Activated CD8-positive, alpha-beta T cell treated with anti-CD3 and anti-CD28 coated beads for 36 hours (primary cell): ENCODE measurements at regions not wholly inside any gene's neighbourhood (a gene's known extent, or its start where the extent isn't known, plus 50 kb on each side); places are given as distances from the start of the nearest gene placed in this dataset.
A peak's percentile ranks its signal among the peaks of the same experiment; 100 is the strongest.

ENCODE experiments used
- ATAC-seq: fragments of 200-7000 bp; cut with Tn5 transposase; one replicate; pipeline ENCODE4 v1.10.0; 2021; ENCODE audit warnings: mild to moderate bottlenecking, moderate library complexity
- CTCF ChIA-PET: fragments of 350-600 bp; sonication (Branson Sonifier 250); formaldehyde crosslinking; loops from one replicate; lab custom pipeline; 2021; ENCODE audit warnings: antibody characterized with exemption; lab: Charles Lee
- POLR2A ChIA-PET: fragments of 350-600 bp; sonication (Branson Sonifier 250); formaldehyde crosslinking; loops from one replicate; lab custom pipeline; 2021; ENCODE audit warnings: antibody characterized with exemption; lab: Charles Lee
- DNase-seq: peaks from one replicate; pipeline ENCODE4 v3.0.0-alpha.2; 2020
- H3K27ac Mint-ChIP-seq: one replicate; pipeline ENCODE4 v1.8.0; 2021; ENCODE audit warnings: mild to moderate bottlenecking, mixed read lengths
- H3K27me3 Mint-ChIP-seq: one replicate; pipeline ENCODE4 v1.8.0; 2021; ENCODE audit warnings: mixed read lengths
- H3K36me3 Mint-ChIP-seq: one replicate; pipeline ENCODE4 v1.8.0; 2021; ENCODE audit warnings: low read depth, mixed read lengths
- H3K4me1 Mint-ChIP-seq: one replicate; pipeline ENCODE4 v1.8.0; 2021; ENCODE audit warnings: low read depth, mixed read lengths
- H3K4me3 Mint-ChIP-seq: one replicate; pipeline ENCODE4 v1.8.0; 2021; ENCODE audit warnings: mild to moderate bottlenecking, moderate library complexity, mixed read lengths
- H3K9me3 Mint-ChIP-seq: one replicate; pipeline ENCODE4 v1.8.0; 2021; ENCODE audit warnings: mixed read lengths
- intact Hi-C: fragments of 100-400 bp; cut with micrococcal nuclease; formaldehyde crosslinking; loops from one replicate; pipeline ENCODE4 v1.10.0; 2022
- TF ChIP-seq, protein P1 (sequence below): fragments of 200-600 bp; IDR thresholded peaks from one replicate; pipeline ENCODE4 v1.8.0; 2022; ENCODE audit warnings: antibody characterized with exemption, mild to moderate bottlenecking

DNA sequence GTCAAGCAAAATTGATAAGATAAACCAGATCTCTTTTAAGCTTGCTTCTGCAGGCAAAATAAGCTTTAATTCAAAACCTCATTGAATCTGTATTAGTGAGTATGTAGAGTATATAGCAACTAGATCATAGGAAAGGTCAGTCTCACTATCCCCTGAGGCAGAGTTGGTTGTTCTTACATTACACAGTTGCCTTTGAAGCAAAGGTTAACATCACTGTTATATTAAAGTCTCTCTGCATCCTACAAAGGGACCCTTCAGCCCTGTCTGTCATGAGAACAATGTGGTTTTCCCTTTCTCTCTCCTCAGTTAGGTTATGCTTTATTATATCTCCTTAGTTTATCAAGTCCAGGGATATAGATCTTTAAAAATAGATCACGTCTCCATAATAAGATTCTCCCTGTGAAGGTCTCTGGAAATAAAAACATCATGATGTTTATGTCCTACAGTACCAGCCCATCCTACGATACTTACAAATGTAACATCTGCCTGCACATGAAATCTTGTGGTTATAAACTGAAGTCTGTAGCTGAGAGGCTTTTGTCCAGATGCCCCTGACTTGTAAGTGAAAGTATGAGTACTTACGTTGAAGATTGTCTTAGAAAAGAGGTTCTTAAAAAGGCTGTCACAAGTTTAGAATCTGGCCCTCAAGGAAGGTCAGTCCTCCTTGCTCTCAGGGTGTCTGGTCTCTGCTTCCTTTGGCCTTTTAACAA lies 103.6 kb downstream of the VIP start:
- Mint-ChIP-seq H3K9me3 (no peaks in the 10 kb centered on the region), H3K27me3 (peaks cover 11% of the 10 kb centered on the region), H3K36me3 (no peaks in the 10 kb centered on the region), H3K27ac (no peak overlapping the region), H3K4me3 (no peak overlapping the region), H3K4me1 (peaks cover 4% of the 10 kb centered on the region)
- POLR2A ChIA-PET, result no interaction called here
- no peak for DNase-seq
- intact Hi-C loops, result no loop called here
- TF ChIP-seq, protein P1, sequence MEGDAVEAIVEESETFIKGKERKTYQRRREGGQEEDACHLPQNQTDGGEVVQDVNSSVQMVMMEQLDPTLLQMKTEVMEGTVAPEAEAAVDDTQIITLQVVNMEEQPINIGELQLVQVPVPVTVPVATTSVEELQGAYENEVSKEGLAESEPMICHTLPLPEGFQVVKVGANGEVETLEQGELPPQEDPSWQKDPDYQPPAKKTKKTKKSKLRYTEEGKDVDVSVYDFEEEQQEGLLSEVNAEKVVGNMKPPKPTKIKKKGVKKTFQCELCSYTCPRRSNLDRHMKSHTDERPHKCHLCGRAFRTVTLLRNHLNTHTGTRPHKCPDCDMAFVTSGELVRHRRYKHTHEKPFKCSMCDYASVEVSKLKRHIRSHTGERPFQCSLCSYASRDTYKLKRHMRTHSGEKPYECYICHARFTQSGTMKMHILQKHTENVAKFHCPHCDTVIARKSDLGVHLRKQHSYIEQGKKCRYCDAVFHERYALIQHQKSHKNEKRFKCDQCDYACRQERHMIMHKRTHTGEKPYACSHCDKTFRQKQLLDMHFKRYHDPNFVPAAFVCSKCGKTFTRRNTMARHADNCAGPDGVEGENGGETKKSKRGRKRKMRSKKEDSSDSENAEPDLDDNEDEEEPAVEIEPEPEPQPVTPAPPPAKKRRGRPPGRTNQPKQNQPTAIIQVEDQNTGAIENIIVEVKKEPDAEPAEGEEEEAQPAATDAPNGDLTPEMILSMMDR, result no peak
- no peak for ATAC-seq
- CTCF ChIA-PET, result no interaction called here

DNA sequence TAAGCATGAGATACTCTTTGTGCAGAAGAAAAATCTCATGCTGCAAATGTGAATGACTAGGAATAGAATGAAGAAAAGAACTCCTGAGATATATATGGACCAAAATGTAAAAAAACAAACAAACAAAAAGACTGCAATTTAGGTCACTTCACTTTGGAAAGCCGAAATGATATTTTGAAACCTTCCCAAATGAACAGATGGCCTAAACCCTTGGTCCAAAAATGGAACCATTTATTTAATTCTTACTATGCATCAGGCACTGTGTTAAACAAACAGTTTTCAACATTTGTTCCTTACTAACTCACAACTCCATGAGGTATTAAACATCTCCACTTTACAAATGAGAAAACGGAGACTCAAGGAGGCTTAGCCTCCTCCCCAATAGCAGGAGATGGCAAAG lies 107.5 kb downstream of the VIP start:
- intact Hi-C loops, result no loop called here
- peaks cover 15% of the 10 kb centered on the region for H3K27me3 Mint-ChIP-seq
- no peak for DNase-seq
- H3K4me1 Mint-ChIP-seq, result peaks cover 5% of the 10 kb centered on the region
- ATAC-seq, result no peak
- TF ChIP-seq, protein P1, result no peak
- H3K4me3 Mint-ChIP-seq, result no peak overlapping the region
- H3K27ac Mint-ChIP-seq, result no peak overlapping the region
- ChIA-PET CTCF (no interaction called here), POLR2A (no interaction called here)
- no peaks in the 10 kb centered on the region for H3K9me3 Mint-ChIP-seq
- no peaks in the 10 kb centered on the region for H3K36me3 Mint-ChIP-seq

DNA sequence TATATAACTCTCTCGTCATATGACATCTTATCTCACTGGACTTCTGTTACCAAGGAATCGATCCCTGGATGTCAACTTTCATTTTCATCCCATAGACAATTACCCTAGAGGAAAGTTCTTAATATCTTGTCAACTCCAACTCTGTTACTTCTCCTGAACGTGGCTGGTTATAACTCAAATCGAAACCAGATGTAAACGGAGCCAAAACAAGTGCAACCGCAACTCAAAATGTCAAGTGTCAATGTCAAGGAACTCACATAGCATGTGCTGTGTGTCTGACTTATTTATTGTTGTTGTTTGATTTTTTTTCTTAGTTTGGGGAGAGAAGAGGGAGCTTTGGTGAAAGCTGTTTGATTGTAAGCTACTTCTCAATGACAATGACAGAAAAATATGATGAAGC lies 108.6 kb downstream of the VIP start:
- Mint-ChIP-seq H3K4me1 (peaks cover 5% of the 10 kb centered on the region), H3K4me3 (no peak overlapping the region), H3K27me3 (peaks cover 13% of the 10 kb centered on the region), H3K9me3 (no peaks in the 10 kb centered on the region), H3K27ac (no peak overlapping the region), H3K36me3 (no peaks in the 10 kb centered on the region)
- TF ChIP-seq, protein P1, result no peak
- ATAC-seq (no peak), DNase-seq (peak; percentile 3)
- ChIA-PET POLR2A (no interaction called here), CTCF (no interaction called here)
- intact Hi-C loops, result no loop called here

- ChIA-PET CTCF (interaction anchor here (0.7 to 5.9 kb wide), 12 partner anchors 12 to 161 kb away, joined by 3 to 33 read pairs (median 4); no protein-coding TSS in a partner anchor), POLR2A (no interaction called here)
- peak; percentile 81 for DNase-seq
- Mint-ChIP-seq H3K4me1 (peaks cover 5% of the 10 kb centered on the region), H3K27ac (no peak overlapping the region), H3K9me3 (no peaks in the 10 kb centered on the region), H3K27me3 (peaks cover 10% of the 10 kb centered on the region), H3K4me3 (no peak overlapping the region), H3K36me3 (no peaks in the 10 kb centered on the region)
- intact Hi-C loops, result loop anchor here (1.0 kb wide), 2 partner anchors 85 to 161 kb away; no protein-coding TSS in a partner anchor
- TF ChIP-seq, protein P1, result peak; percentile 75
- peak; percentile 74 for ATAC-seq
Observed at GRCh38 chr6:152863618-152864326, 113.2 kb downstream of the VIP start.

GRCh38 chr6:152874267-152874666 lies 108.6 kb downstream of the FBXO5 start:
- DNase-seq (no peak), ATAC-seq (no peak)
- Mint-ChIP-seq H3K4me3 (no peak overlapping the region), H3K27ac (no peak overlapping the region), H3K27me3 (peaks cover 7% of the 10 kb centered on the region), H3K36me3 (no peaks in the 10 kb centered on the region), H3K9me3 (no peaks in the 10 kb centered on the region), H3K4me1 (no peaks in the 10 kb centered on the region)
- intact Hi-C loops, result no loop called here
- CTCF ChIA-PET, result no interaction called here
- POLR2A ChIA-PET, result no interaction called here
- TF ChIP-seq, protein P1, result no peak
